ENCODE measurements at regions not wholly inside any gene's neighbourhood (a gene's known extent, or its start where the extent isn't known, plus 50 kb on each side); places are given as distances from the start of the nearest gene placed in this dataset.

- H3K4me3 ChIP-seq (ENCODE audit: low read depth, low read length), result no peak overlapping the region
- no peak for TF ChIP-seq CTCF (IDR thresholded peaks at IDR 0.05; ENCODE audit: control insufficient read depth, extremely low read depth, insufficient read depth)
- DNase-seq (ENCODE audit: low read depth), result no peak
Measured at GRCh38 chr6:168988280-168988679, 265.4 kb downstream of the THBS2 start.

GRCh38 chr6:168985705-168986104, 267.9 kb downstream of the THBS2 start:
- H3K4me3 ChIP-seq (ENCODE audit: low read depth, low read length), result no peak overlapping the region
- no peak for TF ChIP-seq CTCF (IDR thresholded peaks at IDR 0.05; ENCODE audit: control insufficient read depth, extremely low read depth, insufficient read depth)
- DNase-seq (ENCODE audit: low read depth), result no peak

GRCh38 chr6:168983925-168984324, 269.7 kb downstream of the THBS2 start:
- no peak overlapping the region for H3K4me3 ChIP-seq (ENCODE audit: low read depth, low read length)
- DNase-seq (ENCODE audit: low read depth), result no peak
- TF ChIP-seq CTCF (IDR thresholded peaks at IDR 0.05; ENCODE audit: control insufficient read depth, extremely low read depth, insufficient read depth), result no peak

GRCh38 chr6:168981187-168981586, 272.5 kb downstream of the THBS2 start:
- no peak for TF ChIP-seq CTCF (IDR thresholded peaks at IDR 0.05; ENCODE audit: control insufficient read depth, extremely low read depth, insufficient read depth)
- H3K4me3 ChIP-seq (ENCODE audit: low read depth, low read length), result no peak overlapping the region
- DNase-seq (ENCODE audit: low read depth), result no peak

GRCh38 chr6:168979254-168979653, 274.4 kb downstream of the THBS2 start:
- H3K4me3 ChIP-seq (ENCODE audit: low read depth, low read length), result no peak overlapping the region
- no peak for TF ChIP-seq CTCF (IDR thresholded peaks at IDR 0.05; ENCODE audit: control insufficient read depth, extremely low read depth, insufficient read depth)
- no peak for DNase-seq (ENCODE audit: low read depth)

- H3K4me3 ChIP-seq (ENCODE audit: low read depth, low read length), result no peak overlapping the region
- no peak for DNase-seq (ENCODE audit: low read depth)
- TF ChIP-seq CTCF (IDR thresholded peaks at IDR 0.05; ENCODE audit: control insufficient read depth, extremely low read depth, insufficient read depth), result no peak
Measured at GRCh38 chr6:168972128-168972527, 281.5 kb downstream of the THBS2 start.

- no peak for TF ChIP-seq CTCF (IDR thresholded peaks at IDR 0.05; ENCODE audit: control insufficient read depth, extremely low read depth, insufficient read depth)
- DNase-seq (ENCODE audit: low read depth), result no peak
- no peak overlapping the region for H3K4me3 ChIP-seq (ENCODE audit: low read depth, low read length)
Measured at GRCh38 chr6:168971549-168971948, 282.1 kb downstream of the THBS2 start.

All from LNCaP clone FGC (cell line).